HG03571 (cell line): ENCODE measurements at regions not wholly inside any gene's neighbourhood (a gene's known extent, or its start where the extent isn't known, plus 50 kb on each side); places are given as distances from the start of the nearest gene placed in this dataset.
"Not testable (repeated sequence)": the region's sequence is repeated elsewhere in the genome, so short reads cannot be mapped to it uniquely, and the experiment has no call there.

ENCODE experiments used
- ATAC-seq: cut with Tn5 transposase; IDR thresholded peaks from one replicate; pipeline ENCODE4 v1.9.1; 2021; ENCODE audit not compliant: unreplicated experiment

DNA sequence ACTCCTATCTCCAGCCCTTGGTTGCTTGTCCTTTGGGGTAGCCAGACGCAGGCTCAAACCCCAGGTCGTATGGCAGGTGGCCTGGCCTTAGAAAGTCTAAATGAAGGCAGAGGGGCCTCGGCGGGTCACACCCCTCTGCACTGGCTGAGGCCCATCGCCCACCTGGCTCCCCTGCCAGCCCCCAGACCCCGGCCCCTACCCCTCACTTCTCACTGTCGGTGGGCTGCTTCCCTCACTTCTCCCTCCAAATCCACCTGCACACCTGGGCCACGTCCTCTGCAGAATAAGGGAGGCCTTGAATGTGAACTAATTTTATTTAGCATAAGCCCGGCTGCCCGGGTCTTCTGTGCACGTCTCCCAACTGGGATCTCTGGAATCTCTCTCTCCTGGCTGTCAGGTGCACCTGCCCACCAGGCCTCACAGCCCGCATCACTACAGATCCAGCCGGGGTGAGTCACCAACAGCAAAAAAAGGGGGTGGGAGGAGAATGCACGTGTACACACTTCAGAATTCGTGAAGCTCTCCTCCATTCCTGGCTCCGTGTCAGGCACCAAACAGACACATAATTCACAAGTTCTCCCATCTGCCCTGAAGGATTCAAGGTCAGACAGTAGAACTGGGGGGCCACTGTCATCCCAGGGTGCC is 107.5 kb upstream of the SIM2 start:
- ATAC-seq = no peak

DNA sequence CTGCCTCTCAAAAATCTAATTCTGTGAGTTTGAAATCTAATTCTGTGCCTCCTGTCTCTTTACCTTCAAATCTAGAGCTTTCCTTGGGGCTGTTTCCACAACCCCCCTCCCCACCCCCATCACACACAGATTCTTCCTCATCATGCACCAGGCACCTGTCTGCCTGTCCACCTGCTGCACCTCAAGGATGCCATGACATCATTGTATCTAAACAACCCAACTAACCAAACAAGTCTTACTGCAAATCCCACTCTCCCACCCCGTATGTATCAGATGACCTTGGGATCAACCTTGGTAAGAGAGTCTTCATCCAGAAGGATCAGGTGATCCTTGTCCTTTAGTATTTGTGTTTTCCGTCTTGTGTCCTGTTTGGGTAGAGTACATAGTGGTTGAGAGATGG is 102.7 kb upstream of the SIM2 start:
- ATAC-seq = no peak

DNA sequence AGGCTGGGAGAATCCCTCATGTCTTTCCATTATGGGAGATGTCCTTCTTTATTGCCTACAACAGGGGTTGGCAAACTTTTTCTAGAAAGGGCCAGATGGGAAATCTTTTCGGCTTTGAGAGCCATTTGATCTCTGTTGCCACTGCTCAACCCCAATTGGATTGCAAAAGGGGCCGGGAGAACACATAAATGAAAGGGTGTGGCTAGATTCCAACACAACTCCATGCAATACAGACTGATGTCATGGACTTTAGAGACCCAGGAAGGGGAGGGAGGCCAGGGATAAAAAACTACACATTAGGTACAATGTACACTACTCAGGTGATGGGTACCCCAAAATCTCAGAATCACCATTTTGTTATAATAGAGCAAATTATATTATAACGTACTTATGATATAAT is 97.6 kb upstream of the SIM2 start:
- no peak for ATAC-seq

DNA sequence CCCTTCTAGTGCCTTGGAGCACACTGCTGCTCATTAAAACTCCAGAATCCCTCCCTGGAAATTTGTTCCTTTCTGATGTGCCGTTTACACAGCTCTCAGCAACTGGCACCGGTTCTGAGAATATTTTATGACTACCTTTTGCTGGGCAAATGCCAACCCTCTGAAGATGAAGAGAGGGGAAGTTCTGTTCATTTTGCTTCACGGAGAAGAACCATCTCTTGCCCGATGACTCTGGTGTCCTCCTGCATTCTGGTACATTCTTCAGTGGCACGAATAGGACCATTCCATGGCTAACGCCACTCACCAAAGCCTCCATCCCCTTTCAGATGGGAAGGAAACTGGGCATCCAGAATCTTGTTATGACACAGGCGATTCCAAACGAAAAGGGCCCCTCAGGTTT is 96.2 kb upstream of the SIM2 start:
- no peak for ATAC-seq

DNA sequence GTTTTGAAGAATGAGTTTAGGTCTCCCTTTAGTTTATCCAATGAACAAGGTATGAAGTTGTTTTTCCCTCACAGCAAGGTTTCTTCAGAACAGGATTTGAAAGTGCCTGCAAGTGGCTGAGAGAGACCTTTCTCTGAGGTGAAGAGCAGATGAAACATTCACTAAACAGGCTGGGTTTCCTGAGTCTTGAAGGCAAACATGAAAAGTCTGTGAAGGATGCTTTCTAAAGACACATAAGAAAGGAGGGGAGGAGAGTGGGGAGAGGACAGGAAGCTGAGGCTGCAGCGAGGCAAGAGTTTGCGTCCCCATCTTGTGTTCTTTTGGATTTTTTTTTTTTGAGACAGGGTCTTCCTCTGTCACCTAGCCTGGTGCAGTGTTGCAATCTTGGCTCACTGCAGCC is 95.7 kb upstream of the SIM2 start:
- ATAC-seq = no peak

DNA sequence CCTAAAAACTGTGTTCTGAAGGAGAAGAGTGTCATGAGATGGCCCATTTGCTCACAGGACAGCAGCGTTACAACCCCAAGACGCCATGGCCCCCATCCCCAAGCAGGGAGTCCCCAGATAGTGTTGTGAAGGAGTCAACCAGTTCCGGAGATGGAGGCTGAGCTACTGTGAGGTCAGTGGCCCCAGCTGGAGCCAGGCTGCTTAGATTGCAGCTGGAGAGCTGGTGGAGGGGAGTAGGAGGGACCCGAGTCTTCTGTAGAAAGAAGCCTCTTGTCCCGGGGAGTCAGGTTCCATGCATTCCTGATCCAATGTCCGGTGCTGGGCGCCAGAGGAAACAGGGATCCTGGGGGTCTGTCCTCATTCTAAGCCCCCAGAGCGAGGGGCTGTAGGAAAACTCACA is 93.5 kb upstream of the SIM2 start:
- no peak for ATAC-seq

DNA sequence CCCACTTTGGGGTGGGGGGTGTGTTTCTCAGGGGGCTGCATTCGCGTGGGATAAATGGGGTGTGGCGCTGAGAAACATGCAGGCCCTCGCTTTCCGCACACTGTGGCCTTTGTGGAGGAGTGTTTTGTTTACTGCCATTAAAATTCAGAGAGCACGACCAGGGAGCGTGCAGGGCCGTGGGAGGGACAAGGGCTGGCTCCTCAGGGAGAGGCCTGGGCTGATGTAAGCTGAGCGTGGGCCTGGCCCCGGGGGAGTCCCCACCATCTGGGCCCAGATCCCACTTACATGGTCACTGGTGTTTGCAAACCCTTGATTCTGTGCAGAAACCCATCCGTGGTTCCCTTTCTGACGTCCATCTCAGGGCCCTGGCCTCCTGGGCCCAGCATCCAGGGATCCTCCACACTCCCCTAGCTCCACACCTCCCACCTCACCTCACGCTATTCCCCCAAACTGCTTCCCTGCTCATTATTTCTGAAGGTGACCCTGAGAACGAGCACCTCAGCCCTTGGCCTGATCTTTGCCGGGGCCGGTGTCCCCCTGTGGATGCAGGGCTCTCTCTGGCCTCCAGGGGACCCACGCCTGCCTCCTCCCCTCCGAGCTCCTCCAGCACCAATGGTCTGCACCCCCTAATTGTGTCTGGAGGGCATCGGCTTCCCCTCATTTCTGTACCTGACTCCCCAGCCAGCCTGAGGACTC is 92.5 kb upstream of the SIM2 start:
- no peak for ATAC-seq

DNA sequence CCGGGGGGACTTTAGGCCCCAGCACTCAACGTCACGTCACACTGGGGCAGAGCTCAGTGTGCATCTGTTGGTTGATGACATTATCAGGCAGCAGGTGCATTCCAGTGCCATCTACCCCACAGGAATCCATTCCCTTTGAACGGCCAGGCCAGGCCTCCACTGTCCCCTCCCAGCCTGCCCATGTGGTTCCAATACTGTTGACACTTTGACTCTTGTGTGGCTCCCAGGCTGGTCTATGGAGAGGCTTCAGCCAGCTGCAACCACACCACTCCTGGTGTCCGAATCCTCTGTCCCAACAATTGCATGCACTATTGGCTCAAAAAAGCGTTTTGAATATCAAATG is 92.0 kb upstream of the SIM2 start:
- no peak for ATAC-seq

DNA sequence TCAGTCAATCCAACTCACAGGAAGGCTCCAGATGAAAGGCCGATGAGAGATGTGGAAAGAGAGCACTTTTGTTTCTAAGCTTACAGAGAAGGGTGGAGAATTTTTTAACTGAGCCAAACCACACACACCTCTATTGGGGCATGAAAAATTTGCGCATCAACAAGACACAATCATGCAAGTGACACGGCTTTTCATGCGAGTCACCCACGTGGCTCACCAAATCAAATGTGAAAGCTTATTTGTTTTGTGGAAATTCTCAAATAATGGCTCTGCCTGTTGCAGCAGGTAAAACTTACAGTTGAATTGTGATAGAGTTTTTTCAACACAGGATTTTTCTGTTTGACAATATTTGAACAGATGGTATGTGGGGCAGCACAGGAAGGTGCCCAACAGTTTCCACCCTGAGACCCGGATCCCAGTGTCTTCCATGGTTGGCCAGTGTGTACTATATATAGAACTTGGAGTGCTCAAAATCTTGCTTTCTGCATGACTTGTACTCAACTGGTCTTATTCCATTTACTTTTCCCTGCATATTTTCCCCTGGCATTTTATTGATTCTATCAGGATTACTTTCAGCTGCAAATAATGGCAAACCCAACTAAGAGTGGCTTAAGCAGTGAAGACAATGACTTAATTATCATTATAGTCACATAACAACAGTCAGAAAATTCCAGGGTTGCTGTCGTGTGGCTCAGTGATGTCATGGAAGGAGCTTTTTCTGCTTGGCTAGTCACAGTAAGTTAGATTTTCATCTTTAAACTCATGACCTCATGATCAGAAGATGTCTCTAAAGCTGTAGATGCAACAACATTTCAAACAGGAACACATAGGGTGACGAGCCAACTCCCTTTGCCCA is 90.6 kb upstream of the SIM2 start:
- no peak for ATAC-seq

DNA sequence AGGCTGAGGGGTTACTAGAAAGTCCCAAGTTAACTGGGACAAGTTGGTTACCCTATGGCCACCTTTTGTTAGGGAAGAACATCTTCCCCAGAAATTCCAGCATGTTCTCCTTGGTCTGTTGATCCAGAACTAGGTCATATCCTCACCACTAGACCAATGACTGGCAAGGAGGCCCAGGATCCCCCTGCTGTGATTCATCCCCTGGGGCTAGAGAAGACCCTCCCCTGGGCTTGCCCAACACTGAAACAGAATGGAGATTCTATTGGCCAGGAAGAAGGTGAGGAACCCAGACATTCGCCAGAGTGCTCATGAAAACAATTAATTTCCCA is 90.1 kb upstream of the SIM2 start:
- no peak for ATAC-seq

DNA sequence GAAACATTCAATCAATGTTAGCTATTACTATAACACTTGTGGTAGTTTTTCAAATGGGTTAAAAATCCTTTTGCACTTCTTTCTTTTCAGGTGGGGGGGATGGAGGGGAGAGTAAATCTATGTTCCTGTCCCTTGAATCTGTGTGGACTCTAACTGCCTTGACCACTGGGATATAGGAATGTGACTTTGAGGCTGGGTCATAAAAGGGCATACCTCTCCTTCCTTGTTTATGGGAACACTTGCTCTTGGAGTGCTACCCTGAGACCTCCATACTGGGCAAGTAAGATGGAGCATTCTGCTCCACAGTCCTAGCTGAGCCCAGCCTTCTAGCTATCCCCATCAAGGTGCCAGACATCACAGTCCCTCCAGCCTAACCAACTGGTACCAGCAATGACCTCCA is 89.3 kb upstream of the SIM2 start:
- ATAC-seq = no peak

DNA sequence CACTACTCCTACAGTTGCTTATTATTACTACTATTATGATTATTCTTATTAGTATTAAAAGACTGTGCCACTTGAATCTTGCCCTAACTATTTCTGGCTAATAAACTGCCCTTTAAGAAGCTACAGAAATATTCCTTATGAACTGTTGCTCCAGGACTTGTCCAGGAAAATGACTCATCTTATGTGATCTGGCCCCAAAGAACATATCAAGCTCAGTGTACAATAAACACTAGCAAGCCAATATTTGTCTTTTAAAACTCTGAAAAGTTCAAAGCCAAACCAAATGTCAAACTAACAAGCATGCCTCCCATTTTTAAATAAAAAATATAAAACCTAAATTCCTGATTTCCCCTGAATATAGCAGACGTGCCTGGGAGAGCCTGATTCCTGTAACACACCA is 88.7 kb upstream of the SIM2 start:
- ATAC-seq = no peak

DNA sequence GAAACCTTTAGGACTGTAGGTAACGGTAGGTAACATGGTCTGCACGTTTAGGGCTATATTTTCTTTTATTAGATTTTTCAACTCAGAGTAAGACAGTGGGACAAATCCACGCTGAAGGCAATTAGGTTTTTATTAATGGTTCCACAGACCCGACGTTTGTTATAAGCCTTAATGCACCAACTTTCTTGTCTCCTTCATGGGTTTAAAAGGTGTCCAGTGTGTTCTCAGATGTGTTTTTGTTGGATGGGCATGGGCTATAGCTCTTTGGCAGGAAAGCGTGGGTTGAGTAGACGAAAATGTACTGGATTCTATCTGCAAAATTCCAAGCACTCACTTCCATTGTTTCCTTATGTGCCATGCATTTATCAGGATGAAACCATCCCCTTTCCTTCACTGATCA is 88.0 kb upstream of the SIM2 start:
- no peak for ATAC-seq

DNA sequence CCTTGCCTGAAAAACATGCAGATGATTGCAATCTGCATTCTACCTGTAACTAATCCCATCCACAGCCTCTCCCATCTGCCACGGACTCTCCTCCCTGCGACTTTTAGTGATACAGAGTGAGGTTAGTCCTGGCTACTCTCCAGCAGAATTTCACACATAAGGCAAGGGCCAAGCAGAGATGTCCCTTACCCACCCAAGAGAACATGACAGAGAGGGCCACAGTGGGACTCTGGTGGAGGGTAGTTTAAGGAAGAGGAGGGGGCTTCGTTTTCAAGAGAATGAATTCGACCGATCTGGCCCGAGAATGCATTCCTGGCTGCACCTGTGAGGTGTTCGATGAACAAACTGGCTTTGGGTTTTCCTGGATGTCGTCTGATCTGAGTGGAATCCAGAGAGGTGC is 87.5 kb upstream of the SIM2 start:
- no peak for ATAC-seq

DNA sequence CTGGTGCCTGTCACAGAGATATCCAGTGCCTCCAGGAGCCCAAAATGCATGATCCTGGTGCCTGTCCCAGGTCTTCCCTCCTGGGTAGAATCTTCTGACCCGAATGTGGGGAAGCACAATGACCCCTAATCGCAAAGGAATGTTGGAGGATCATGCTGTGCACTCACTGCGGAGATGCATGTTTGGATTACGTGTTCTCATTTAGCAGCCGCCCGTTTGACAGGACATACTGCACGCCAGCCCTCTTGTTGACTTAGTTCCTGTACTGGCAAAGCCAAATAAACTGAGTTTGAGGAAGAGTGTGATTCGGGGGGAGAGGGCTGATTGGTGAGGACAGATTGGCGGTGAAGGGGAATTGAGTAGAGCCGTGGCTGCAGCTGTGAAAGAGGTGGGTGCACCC is 85.9 kb upstream of the SIM2 start:
- no peak for ATAC-seq

DNA sequence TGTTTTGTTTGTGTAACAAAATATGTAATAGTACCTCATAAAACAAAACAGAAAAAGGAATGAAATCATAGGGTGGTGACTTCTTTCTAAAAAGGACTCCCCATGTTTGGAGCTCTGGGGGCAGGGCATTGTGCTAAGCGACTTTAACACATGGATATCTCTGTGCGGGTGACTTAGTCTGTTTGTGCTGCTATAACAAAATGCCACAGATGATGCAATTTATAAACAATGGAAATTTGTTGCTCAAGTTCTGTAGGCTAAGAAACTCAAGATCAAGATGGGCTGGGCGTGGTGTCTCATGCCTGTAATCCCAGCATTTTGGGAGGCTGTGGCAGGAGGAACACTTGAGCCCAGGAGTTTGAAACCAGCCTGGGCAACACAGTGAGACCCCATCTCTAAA is 85.4 kb upstream of the SIM2 start:
- ATAC-seq = no peak

DNA sequence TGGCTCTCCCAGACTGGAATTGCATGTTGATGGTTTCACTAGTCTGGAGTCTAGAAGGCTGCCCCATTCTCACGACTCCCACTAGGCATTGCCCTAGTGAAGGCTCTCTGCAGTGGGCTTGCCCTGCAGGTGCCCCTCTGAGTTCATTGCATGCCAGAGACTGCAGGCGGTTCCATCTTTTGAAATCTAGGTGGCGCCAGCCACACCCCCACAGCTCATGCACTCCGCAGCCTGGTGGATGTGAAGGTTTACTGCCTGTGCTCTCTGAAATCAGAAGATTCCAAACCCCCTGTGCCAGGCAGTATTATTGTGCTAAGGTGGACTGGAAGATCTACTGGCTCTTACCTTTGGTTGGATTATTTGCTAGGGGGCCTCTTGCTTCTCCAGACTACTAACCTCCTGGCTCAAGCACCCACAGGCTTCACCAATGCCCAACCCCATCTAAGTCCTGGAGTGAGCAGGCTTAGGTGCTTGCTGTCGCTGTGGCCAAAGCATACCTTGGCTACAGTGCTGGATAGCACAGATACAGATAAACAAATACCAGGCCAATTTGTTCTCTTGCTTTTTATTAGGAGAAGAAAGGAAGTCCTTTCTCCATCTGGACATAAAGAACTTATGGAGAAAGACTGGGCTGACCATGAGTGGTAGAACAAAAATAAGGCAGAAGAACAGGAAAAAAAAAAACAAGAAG is 83.5 kb upstream of the SIM2 start:
- no peak for ATAC-seq

DNA sequence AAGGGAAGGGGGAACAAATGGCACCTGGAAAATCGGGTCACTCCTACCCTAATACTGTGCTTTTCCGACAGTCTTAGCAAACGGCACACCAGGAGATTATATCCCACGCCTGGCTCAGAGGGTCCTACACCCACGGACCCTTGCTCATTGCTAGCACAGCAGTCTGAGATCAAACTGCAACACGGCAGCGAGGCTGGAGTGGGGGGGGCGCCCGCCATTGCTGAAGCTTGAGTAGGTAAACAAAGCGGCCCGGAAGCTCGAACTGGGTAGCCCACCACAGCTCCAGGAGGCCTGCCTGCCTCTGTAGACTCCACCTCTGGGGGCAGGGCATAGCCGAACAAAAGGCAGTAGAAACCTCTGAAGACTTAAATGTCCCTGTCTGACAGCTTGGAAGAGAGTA is 82.1 kb upstream of the SIM2 start:
- ATAC-seq = not testable (repeated sequence)

DNA sequence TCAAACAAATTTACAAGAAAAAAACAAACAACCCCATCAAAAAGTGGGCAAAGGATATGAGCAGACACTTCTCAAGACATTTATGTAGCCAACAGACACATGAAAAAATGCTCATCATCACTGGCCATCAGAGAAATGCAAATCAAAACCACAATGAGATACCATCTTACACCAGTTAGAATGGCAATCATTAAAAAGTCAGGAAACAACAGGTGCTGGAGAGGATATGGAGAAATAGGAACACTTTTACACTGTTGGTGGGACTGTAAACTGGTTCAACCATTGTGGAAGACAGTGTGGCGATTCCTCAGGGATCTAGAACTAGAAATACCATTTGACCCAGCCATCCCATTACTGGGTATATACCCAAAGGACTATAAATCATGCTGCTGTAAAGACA is 77.1 kb upstream of the SIM2 start:
- ATAC-seq = not testable (repeated sequence)

DNA sequence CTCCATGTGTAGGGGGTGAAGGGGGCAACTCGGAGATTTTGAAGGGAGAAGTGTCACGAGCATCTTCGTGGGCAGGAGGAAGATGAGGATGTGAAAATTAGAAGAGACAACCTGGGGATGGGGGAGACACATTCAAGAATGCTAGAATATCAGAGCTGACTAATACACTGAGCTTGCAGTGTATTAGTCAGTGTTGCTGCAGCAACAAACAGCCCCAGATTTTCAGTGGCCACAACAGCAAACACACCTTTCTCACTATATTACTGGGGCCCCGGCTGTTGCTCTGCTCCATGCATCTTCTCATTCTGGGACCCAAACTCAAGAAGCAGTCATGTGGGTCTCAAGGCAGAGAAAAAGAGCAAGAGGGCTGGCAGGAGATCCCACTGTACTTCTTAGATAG is 74.8 kb upstream of the SIM2 start:
- ATAC-seq = no peak

DNA sequence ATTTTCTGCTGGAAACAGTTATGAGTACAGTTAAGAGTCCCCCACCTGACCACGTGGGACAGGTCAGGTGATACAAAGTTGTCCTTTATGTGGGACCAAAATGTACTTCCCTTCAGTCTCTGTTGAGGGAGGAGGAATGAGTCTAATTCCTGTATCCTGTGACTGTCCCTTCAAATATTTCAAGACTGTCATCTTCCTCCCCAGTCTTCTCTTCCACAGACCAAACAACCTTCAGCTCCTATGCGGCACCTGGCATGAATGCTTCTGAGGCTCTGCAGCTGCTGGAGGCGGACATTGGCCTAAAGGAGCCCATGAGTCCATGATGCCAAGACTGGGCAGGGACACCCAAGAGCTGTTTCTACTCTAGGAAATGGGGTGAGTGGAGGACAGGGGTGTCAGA is 72.1 kb upstream of the SIM2 start:
- no peak for ATAC-seq

DNA sequence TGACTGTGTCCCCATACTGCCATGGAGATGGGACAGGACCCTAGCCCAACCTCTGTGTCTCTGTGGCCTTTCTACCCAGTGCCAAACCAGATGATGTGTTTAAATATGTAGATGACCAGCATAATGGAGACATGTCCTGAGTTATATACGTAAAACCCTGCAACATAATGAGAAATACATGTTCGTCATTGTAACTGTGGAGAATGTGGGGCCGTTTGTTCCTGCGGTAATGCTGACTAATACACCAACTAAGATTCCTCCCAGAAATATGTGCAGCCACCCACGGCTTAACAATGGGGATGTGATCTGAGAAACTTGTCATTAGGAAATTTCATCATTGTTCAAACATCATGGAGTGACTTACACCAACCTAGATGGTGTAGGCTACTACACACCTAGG is 71.7 kb upstream of the SIM2 start:
- no peak for ATAC-seq
